Sigmoid colon (tissue), 6 donors: ENCODE measurements at regions not wholly inside any gene's neighbourhood (a gene's known extent, or its start where the extent isn't known, plus 50 kb on each side); places are given as distances from the start of the nearest gene placed in this dataset.

Experiments
- DNase-seq: peaks from one replicate; pipeline ENCODE4 v3.0.0-alpha.2; 2019
- H3K27ac ChIP-seq, 4 donors: fragments of 200-600 bp; sonication (generic); one replicate each; pipeline ENCODE4 v1.5.1; 2016 to 2019; ENCODE audit warnings: mild to moderate bottlenecking in 1 of 4
- H3K27me3 ChIP-seq, 3 donors: fragments of 200-600 bp; sonication (generic); one replicate each; pipeline ENCODE4 v1.5.1; 2019; ENCODE audit warnings: mild to moderate bottlenecking in 1 of 3
- H3K36me3 ChIP-seq, 4 donors: fragments of 200-600 bp; sonication (generic); one replicate each; pipeline ENCODE4 v1.5.1; 2016 to 2019
- H3K4me1 ChIP-seq, 4 donors: fragments of 200-600 bp; sonication (generic); one replicate each; pipeline ENCODE4 v1.5.1; 2017 to 2019
- H3K4me3 ChIP-seq, 4 donors: fragments of 200-600 bp; sonication (generic); one replicate each; pipeline ENCODE4 v1.5.1; 2017 to 2019; ENCODE audit warnings: mild to moderate bottlenecking in 2 of 4, moderate library complexity in 1 of 4
- H3K9me3 ChIP-seq, 4 donors: fragments of 200-600 bp in 3 of 4; sonication (generic) in 3 of 4; one replicate each; pipeline versions ENCODE4 v1.5.1 to v1.6.1; 2013 to 2019
- EP300 ChIP-seq, 4 donors: sonication (generic); formaldehyde crosslinking; IDR thresholded peaks; one replicate each; pipeline ENCODE4 v1.6.1; 2017; ENCODE audit warnings: antibody characterized with exemption in 4 of 4
- POLR2A ChIP-seq, 2 donors: fragments of 450-650 bp; IDR thresholded peaks; one replicate each; pipeline ENCODE4 v1.6.1; 2016; ENCODE audit warnings: antibody characterized with exemption in 2 of 2, mild to moderate bottlenecking in 2 of 2, moderate library complexity in 2 of 2
- POLR2AphosphoS5 ChIP-seq, 4 donors: sonication (generic); formaldehyde crosslinking; IDR thresholded peaks; one replicate each; pipeline ENCODE4 v1.6.1; 2017; ENCODE audit warnings: antibody characterized with exemption in 4 of 4
- WGBS, 2 donors: extraction: QIAGEN DNeasy Blood & Tissue Kit; methylation state at CpG; one replicate each; pipeline ENCODE4 v1.1.7; 2013; 5-methylcytosine and 5-hydroxymethylcytosine counted together
- intact Hi-C: fragments of 100-400 bp; cut with DNase I; formaldehyde crosslinking; loops from one replicate; pipeline ENCODE4 v1.15.1; 2023
- TF ChIP-seq, protein P1 (sequence below), 4 experiments: fragments of 450-650 bp in 3 of 4; fragments of 200-600 bp in 1 of 4; IDR thresholded peaks; one replicate each; pipeline ENCODE4 v1.5.1; 2016 to 2019; ENCODE audit warnings: antibody characterized with exemption in 4 of 4, mild to moderate bottlenecking in 3 of 4, moderate library complexity in 2 of 4
- donor health status: healthy with polysubstance abuse.
- donor health status: healthy.

DNA sequence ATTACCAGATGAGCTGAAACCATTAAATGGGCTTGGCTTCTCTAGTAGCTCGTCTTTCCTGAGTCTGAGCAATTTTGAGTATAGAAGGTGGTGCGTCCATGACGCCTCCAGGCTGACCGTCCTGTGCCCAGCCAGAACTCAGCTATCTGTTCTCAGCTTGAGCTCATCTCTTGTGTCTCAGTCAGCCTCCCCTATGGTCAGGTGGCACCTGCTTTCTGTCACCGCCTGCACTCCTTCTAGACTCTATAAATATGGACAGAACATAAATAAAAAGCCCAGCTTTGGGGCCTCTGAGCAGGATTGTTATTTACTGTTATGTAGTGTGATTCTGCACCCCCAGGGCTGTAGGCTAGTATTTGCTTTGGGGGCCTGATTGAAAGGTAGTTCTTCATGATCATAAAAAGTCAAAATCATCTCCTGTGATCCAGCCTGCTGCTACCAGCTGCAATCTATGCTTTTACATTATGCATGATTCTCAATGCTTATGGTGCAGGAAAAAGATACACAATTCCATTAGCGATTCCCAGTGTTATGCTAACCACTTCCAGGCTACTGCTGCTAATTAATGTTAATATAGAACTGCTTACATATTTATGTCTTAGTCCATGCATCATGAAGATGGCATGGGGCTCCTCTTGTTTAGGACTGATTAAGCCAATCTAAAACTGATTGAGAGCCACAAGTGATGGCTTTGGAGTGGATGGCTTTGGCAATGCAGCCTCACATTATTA, 72.5 kb upstream of the TMTC4 start:
- Histone ChIP-seq H3K27me3 (no peaks in the 10 kb centered on the region), H3K27ac (no peak overlapping the region), H3K9me3 (no peaks in the 10 kb centered on the region), H3K36me3 (no peaks in the 10 kb centered on the region), H3K4me1 (no peaks in the 10 kb centered on the region), H3K4me3 (no peak overlapping the region)
- intact Hi-C loops: no loop called here
- 82 to 86% methylated on average over 6 of the region's 6 CpGs for WGBS, 2 donors
- no peak for DNase-seq
- TF ChIP-seq POLR2A (IDR thresholded peaks at IDR 0.05) (no peak), EP300 (IDR thresholded peaks at IDR 0.05) (no peak), POLR2AphosphoS5 (IDR thresholded peaks at IDR 0.05) (no peak)
- TF ChIP-seq, protein P1, sequence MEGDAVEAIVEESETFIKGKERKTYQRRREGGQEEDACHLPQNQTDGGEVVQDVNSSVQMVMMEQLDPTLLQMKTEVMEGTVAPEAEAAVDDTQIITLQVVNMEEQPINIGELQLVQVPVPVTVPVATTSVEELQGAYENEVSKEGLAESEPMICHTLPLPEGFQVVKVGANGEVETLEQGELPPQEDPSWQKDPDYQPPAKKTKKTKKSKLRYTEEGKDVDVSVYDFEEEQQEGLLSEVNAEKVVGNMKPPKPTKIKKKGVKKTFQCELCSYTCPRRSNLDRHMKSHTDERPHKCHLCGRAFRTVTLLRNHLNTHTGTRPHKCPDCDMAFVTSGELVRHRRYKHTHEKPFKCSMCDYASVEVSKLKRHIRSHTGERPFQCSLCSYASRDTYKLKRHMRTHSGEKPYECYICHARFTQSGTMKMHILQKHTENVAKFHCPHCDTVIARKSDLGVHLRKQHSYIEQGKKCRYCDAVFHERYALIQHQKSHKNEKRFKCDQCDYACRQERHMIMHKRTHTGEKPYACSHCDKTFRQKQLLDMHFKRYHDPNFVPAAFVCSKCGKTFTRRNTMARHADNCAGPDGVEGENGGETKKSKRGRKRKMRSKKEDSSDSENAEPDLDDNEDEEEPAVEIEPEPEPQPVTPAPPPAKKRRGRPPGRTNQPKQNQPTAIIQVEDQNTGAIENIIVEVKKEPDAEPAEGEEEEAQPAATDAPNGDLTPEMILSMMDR (IDR thresholded peaks at IDR 0.05): no peak

DNA sequence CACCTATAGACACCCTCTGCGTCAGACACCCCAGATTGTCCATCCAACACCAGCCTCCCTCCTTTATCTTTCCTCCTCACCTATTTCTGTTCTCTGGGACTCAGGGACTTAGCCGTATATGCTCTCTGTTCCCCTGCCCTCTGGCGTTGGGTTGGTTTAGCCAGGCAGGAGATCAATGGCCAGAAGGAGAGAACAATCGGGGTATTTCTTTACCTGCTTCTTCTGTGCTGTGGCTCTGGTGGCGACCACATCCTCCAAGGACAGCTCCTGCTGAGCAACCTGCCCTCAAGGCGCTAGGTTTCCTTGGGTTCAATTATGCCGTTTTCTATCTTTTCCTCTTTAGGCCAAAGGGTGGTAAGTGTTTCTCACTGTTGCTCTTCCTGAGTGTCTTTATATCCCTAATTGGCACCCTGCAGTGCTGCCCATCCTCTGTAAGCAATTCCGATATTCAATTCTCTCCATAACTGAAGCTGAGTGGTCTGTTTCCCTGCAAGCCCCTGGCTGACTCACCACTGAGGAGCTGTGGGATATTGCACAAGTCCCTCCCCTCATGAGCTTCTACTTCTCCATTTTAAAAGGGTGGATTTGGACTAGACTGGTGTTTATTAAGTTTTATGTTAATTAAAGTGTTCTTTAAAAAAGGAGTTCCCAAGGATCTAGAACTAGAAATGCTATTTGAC, 63.7 kb upstream of the TMTC4 start:
- no peak for DNase-seq
- intact Hi-C loops: no loop called here
- TF ChIP-seq, protein P1 (IDR thresholded peaks at IDR 0.05): no peak
- TF ChIP-seq POLR2AphosphoS5 (IDR thresholded peaks at IDR 0.05) (no peak), POLR2A (IDR thresholded peaks at IDR 0.05) (no peak), EP300 (IDR thresholded peaks at IDR 0.05) (no peak)
- Histone ChIP-seq H3K27me3 (no peaks in the 10 kb centered on the region), H3K9me3 (no peaks in the 10 kb centered on the region), H3K4me3 (no peak overlapping the region), H3K4me1 (no peaks in the 10 kb centered on the region), H3K36me3 (no peaks in the 10 kb centered on the region), H3K27ac (no peak overlapping the region)
- 93 to 94% methylated on average over 8 of the region's 8 CpGs for whole genome bisulfite sequencing, 2 donors

DNA sequence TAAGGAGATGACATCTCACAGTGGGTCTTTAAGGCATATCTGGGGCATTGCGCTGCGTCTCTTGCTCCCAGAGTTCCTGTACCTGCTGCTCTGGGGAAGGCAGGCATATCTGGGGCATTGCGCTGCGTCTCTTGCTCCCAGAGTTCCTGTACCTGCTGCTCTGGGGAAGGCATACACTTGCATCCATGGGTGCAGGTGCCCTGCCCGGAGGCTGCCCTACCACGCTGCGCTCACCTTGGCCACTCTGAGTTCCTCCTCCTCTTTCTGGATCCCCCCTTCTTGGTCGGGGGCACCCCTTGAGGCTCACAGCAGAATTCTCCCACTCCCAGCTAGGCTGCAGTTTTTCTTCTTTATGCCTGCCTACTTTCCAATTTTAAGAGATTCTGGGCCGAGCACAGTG, 60.9 kb upstream of the TMTC4 start:
- H3K9me3 ChIP-seq: no peaks in the 10 kb centered on the region
- no peaks in the 10 kb centered on the region for H3K4me1 ChIP-seq
- TF ChIP-seq POLR2AphosphoS5 (IDR thresholded peaks at IDR 0.05): no peak
- TF ChIP-seq, protein P1 (IDR thresholded peaks at IDR 0.05): no peak
- no peak for TF ChIP-seq POLR2A (IDR thresholded peaks at IDR 0.05)
- TF ChIP-seq EP300 (IDR thresholded peaks at IDR 0.05): no peak
- no peaks in the 10 kb centered on the region for H3K36me3 ChIP-seq
- WGBS, 2 donors: 85 to 91% methylated on average over 9 of the region's 9 CpGs
- H3K4me3 ChIP-seq: no peak overlapping the region
- no peak for DNase-seq
- H3K27me3 ChIP-seq: no peaks in the 10 kb centered on the region
- no peak overlapping the region for H3K27ac ChIP-seq
- intact Hi-C loops: no loop called here

DNA sequence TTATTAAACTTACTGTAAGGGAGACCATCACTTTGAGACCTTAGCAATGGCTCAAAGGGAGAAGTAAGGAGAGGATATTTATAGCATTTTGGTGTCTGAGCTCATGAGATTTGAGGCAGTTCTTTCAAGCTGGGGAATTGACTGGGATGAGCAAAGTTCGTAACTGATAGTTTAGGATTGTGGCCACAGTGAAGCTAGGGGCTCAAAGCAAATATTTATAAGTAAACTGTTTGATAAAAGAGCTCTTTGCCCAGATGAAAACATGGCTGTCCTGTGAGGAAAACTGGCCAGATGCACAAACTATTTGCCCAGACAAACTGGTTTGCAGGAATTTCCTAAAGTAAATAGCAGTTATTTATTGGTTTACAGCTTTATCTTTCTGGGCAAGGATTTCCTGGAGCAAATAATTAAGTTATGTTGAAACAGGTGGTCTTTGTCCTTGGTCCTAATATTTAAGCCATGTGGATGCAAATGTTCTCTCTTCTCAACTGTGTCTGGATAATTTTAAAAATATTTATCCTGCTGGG, 59.7 kb upstream of the TMTC4 start:
- 9 to 44% methylated on average over 1 of the region's 1 CpG for WGBS, 2 donors
- DNase-seq: no peak
- Histone ChIP-seq H3K9me3 (no peaks in the 10 kb centered on the region), H3K27ac (no peak overlapping the region), H3K4me3 (no peak overlapping the region), H3K36me3 (no peaks in the 10 kb centered on the region), H3K4me1 (no peaks in the 10 kb centered on the region), H3K27me3 (no peaks in the 10 kb centered on the region)
- intact Hi-C loops: no loop called here
- TF ChIP-seq, protein P1 (IDR thresholded peaks at IDR 0.05): no peak
- TF ChIP-seq EP300 (IDR thresholded peaks at IDR 0.05) (no peak), POLR2AphosphoS5 (IDR thresholded peaks at IDR 0.05) (no peak), POLR2A (IDR thresholded peaks at IDR 0.05) (no peak)
